ENCODE measurements at regions not wholly inside any gene's neighbourhood (a gene's known extent, or its start where the extent isn't known, plus 50 kb on each side); places are given as distances from the start of the nearest gene placed in this dataset.

DNA sequence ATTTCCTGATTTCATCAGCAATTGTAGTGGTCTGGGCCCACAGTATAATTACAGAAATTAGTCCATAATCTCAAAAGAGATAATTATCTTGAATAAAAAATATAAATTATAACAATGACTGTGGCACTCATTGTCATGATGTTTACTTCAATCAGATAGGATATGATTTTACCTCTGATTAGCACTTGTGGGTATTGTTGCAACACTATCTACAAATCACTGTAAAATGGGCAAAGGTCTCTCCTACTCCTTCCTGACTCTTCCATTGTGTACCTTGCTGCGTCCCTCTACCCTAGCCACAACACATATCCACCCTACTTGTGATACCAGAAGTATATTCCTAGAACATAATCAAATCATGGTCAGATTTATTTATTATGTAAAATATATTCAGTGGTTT lies 200.9 kb upstream of the TRIB2 start:
- no peak for DNase-seq (ENCODE audit: low read depth)
- TF ChIP-seq, protein P1, sequence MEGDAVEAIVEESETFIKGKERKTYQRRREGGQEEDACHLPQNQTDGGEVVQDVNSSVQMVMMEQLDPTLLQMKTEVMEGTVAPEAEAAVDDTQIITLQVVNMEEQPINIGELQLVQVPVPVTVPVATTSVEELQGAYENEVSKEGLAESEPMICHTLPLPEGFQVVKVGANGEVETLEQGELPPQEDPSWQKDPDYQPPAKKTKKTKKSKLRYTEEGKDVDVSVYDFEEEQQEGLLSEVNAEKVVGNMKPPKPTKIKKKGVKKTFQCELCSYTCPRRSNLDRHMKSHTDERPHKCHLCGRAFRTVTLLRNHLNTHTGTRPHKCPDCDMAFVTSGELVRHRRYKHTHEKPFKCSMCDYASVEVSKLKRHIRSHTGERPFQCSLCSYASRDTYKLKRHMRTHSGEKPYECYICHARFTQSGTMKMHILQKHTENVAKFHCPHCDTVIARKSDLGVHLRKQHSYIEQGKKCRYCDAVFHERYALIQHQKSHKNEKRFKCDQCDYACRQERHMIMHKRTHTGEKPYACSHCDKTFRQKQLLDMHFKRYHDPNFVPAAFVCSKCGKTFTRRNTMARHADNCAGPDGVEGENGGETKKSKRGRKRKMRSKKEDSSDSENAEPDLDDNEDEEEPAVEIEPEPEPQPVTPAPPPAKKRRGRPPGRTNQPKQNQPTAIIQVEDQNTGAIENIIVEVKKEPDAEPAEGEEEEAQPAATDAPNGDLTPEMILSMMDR (conservative IDR thresholded peaks at IDR 0.05; ENCODE audit: low read depth, low read length), result no peak
- no peak overlapping the region for H3K4me3 ChIP-seq (ENCODE audit: low read depth, low read length)

DNA sequence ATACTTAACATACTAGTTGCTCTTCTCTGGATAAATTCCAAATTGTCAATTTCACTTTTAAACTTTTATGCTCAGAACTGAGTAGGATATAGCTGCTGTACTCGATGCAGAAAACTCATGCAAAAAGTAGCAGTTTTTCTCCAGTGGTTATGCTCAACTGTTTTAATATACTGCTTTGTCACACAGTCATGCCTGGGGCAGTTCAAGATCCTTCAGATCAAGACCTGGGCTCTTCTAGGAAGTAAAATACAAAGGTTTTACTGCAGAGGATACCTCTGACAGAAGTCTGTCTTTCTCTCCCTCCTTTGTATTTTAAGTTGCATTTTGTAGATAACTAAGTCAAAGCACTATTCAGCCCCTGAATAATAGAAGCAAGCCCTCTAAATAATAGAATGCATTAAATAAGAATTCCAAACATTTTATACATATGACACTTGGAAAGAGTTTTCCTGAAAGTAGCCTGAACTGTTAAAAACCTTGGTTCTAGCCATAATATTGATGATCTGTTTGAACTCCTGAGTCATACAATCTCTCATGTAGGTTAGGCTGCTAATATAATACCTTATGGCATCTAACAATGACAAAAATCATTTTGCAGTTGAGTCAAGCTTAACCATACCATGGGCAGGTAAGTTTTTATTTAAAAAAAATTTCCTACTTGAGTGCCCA lies 183.3 kb upstream of the TRIB2 start:
- H3K4me3 ChIP-seq (ENCODE audit: low read depth, low read length), result no peak overlapping the region
- TF ChIP-seq, protein P1 (conservative IDR thresholded peaks at IDR 0.05; ENCODE audit: low read depth, low read length), result no peak
- no peak for DNase-seq (ENCODE audit: low read depth)

DNA sequence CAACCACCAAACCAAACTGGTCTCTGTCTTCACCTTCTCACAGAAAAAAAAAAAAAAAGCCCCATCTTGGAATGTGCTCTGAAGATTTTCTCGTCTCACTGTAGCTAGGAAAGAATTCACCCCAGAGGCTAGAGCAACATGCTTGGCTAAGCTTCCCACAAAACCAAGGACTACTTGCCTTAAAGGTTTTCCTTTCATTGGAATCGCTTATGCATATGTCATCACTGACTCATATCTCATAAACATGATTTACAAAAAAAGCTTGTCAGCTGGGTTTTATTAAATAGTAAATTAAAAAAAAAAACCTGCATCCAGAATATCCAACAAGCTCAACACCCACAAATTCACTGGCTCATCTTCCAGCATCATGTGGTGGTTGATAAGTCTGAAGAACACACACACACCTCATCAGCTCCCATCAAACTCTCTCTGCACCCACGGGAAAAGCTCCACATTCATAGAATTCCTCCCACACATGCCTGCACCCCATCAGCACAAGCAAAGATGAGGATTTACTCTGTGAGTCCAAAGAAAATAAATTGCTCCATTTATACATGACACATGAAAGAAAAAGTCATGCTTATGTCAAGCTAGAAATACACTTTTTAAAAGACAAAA lies 182.0 kb upstream of the TRIB2 start:
- peak; percentile 66 for DNase-seq (ENCODE audit: low read depth)
- H3K4me3 ChIP-seq (ENCODE audit: low read depth, low read length), result no peak overlapping the region
- TF ChIP-seq, protein P1 (conservative IDR thresholded peaks at IDR 0.05; ENCODE audit: low read depth, low read length), result no peak

DNA sequence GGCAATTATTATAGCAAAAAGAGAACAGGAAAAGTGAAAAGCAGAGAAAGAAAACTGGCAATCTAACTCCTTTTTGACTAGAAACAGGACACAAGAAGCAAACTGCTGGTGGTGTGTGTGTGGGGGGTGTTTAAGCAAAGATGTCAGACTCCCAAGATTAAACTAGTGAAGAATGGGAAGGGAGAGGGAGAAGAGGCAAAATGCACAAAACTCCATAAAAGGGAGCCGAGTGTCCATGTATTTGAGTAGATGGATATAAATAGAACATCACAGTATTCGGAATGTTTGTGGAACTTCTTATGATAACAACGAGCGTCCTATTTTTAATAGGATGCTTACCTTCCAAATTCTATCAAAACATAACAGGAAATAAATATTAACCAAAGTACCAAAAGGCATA lies 179.8 kb upstream of the TRIB2 start:
- no peak overlapping the region for H3K4me3 ChIP-seq (ENCODE audit: low read depth, low read length)

DNA sequence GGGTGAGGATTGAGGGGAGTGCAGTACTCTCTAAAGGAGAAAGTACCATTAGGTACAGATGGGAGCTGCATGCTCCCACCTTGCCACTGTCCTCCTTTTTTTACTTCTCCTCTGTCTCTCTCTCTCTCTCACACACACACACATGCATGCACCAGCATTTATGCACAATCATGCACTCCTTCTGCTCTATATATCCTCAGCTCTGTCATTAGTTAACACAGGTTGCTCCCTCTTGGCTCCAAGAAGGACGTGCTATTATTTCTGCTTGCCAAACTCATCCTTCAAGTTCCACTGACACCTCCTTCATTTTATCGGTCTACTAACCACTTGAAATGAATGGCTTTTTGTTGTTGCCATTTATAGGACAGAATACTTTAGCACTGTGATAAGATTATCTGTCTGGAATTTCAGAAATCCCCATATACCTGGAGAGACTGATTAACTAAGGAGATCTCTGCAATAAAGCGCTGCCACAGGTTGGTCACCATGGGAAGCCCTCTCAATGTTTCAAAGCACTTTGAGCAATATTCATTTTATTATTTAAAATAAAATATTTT lies 178.5 kb upstream of the TRIB2 start:
- TF ChIP-seq, protein P1 (conservative IDR thresholded peaks at IDR 0.05; ENCODE audit: low read depth, low read length), result no peak
- DNase-seq (ENCODE audit: low read depth), result no peak

More for the DNA sequence above, 179.8 kb upstream of the TRIB2 start:
- TF ChIP-seq, protein P1 (conservative IDR thresholded peaks at IDR 0.05; ENCODE audit: low read depth, low read length), result no peak
- DNase-seq (ENCODE audit: low read depth), result no peak

DNA sequence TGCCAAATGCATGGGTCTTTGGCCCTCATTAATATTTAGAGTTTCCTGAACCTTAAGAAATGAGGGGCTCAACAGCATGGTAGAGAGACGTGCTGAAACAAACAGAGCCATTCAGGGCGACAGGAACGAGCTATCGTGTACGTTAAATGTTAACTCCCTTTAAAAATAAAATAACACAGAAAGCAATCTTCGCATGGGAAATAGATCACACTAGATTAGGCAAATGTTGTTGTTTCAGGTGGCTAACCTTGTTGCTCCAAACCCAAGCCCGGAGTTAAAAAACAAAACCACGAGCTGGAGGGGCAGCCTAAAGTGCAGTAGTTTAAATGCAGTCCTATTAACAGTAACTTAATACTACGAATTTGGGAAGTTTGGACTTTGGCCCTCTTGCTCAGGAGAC lies 177.4 kb upstream of the TRIB2 start:
- no peak for DNase-seq (ENCODE audit: low read depth)
- TF ChIP-seq, protein P1 (conservative IDR thresholded peaks at IDR 0.05; ENCODE audit: low read depth, low read length), result no peak
- H3K4me3 ChIP-seq (ENCODE audit: low read depth, low read length), result no peak overlapping the region

More for the DNA sequence above, 178.5 kb upstream of the TRIB2 start:
- H3K4me3 ChIP-seq (ENCODE audit: low read depth, low read length), result no peak overlapping the region

All from epithelial cell of proximal tubule (primary cell).